Upper lobe of right lung (tissue), 1 donor: ENCODE measurements at regions not wholly inside any gene's neighbourhood (a gene's known extent, or its start where the extent isn't known, plus 50 kb on each side); places are given as distances from the start of the nearest gene placed in this dataset.

Source experiments
- ATAC-seq: fragments of 200-7000 bp; cut with Tn5 transposase; one replicate; pipeline ENCODE4 v1.9.1; 2020; ENCODE audit warnings: mild to moderate bottlenecking, moderate library complexity
- DNase-seq: peaks from one replicate; pipeline ENCODE4 v3.0.0-alpha.2; 2020
- H3K27ac ChIP-seq: fragments of 200-600 bp; one replicate; pipeline ENCODE4 v1.8.0; 2022
- H3K27me3 ChIP-seq: fragments of 200-600 bp; one replicate; pipeline ENCODE4 v1.8.0; 2022; ENCODE audit warnings: mild to moderate bottlenecking
- H3K36me3 ChIP-seq: fragments of 200-600 bp; one replicate; pipeline ENCODE4 v1.8.0; 2022
- H3K4me1 ChIP-seq: fragments of 200-600 bp; one replicate; pipeline ENCODE4 v1.8.0; 2022
- H3K4me3 ChIP-seq: fragments of 200-600 bp; one replicate; pipeline ENCODE4 v1.8.0; 2022; ENCODE audit warnings: mild to moderate bottlenecking
- H3K9me3 ChIP-seq: fragments of 200-600 bp; one replicate; pipeline ENCODE4 v1.8.0; 2022
- CTCF ChIP-seq: fragments of 200-600 bp; IDR thresholded peaks from one replicate; pipeline ENCODE4 v1.8.0; 2022; ENCODE audit warnings: antibody characterized with exemption
- intact Hi-C: fragments of 100-400 bp; cut with DNase I; formaldehyde crosslinking; loops from one replicate; pipeline ENCODE4 v1.11.0; 2022
- donor health status: DM: no; HTN: yes; CAD: no; lungs with severe emphysema.

DNA sequence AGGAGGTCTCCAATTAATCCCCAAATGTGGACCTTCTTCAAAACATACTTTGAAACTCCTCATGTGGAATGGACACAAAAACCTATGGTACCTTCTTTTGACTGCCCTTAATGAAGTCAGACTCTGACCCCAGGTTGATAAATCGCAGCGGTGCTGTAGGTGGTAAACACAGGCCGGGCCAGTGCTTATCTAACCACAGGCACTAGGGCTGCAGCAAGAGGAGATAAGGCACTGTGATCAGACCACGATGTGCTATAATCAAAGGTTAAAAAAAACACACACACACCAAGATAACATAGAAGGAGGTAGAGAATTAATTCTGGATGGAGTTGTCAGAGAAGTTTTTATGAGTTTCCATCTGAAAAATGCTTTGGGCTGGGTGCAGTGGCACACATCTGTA lies 52.3 kb upstream of the SIPA1L2 start:
- no peak for TF ChIP-seq CTCF
- no peaks in the 10 kb centered on the region for H3K4me1 ChIP-seq
- no peaks in the 10 kb centered on the region for H3K27me3 ChIP-seq
- H3K36me3 ChIP-seq, result no peaks in the 10 kb centered on the region
- H3K27ac ChIP-seq, result no peak overlapping the region
- no peak overlapping the region for H3K4me3 ChIP-seq
- DNase-seq (no peak), ATAC-seq (no peak)
- intact Hi-C loops, result no loop called here
- no peaks in the 10 kb centered on the region for H3K9me3 ChIP-seq

DNA sequence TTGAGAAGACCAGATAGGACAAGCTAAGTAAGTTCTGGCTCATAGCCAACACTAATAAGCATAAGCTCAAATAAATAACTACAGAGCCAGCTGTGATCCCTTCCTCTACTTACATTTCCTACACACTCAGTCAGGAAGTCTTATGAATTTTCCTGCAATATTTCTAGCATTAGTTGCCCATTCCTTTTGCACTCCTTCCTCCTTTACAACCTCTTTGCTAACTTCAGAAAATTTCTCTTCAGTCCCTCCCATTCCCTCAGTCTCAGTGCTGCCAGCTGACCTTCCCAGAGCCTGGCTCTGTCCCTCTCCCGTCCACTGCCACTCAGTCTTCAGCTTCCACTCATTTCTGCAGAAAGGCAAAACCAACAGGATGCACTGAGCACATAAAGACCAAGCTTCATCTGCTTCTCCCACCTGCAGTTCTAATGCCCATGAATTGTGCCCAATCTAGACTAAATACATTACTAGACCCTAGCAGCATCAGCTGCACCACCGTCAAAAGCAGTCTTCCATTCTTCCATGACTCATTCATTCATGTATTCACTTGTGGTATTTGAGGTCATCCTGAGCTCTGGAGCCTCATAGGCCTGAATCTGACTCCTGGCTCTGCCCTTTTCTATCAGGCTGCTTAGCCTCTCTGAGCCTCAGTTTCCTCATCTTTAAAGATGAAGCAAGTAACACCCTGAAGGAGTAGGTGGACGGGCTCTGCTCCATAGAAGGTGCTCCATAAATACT lies 54.6 kb upstream of the SIPA1L2 start:
- Histone ChIP-seq H3K4me1 (no peaks in the 10 kb centered on the region), H3K36me3 (no peaks in the 10 kb centered on the region), H3K9me3 (no peaks in the 10 kb centered on the region), H3K27me3 (no peaks in the 10 kb centered on the region), H3K27ac (no peak overlapping the region), H3K4me3 (no peak overlapping the region)
- intact Hi-C loops, result no loop called here
- no peak for DNase-seq
- TF ChIP-seq CTCF, result no peak
- ATAC-seq, result no peak

- Histone ChIP-seq H3K4me3 (no peak overlapping the region), H3K36me3 (no peaks in the 10 kb centered on the region), H3K27ac (no peak overlapping the region), H3K9me3 (no peaks in the 10 kb centered on the region), H3K27me3 (no peaks in the 10 kb centered on the region), H3K4me1 (no peaks in the 10 kb centered on the region)
- TF ChIP-seq CTCF, result no peak
- intact Hi-C loops, result no loop called here
- no peak for DNase-seq
- no peak for ATAC-seq
Measured at GRCh38 chr1:232686346-232686745, 56.4 kb upstream of the SIPA1L2 start.

DNA sequence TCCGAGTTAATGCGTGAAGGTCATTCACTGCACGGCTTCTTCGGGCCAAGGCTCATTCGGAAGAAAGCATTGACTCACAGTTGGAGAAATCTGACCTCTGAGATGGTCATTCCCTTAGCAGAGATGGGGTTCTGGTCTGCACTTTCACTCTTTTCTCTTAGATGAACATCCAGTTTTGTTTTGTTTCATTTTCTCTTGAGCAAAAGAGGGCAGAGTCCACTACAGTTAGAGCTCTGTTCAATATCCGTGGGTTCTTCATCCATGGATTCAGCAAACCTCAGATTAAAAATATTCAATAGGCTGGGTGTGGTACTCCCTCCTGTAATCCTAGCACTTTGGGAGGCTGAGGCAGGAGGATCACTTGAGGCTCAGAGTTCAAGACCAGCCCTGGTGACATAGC lies 57.4 kb upstream of the SIPA1L2 start:
- intact Hi-C loops, result no loop called here
- H3K27ac ChIP-seq, result no peak overlapping the region
- DNase-seq, result no peak
- no peak overlapping the region for H3K4me3 ChIP-seq
- H3K36me3 ChIP-seq, result no peaks in the 10 kb centered on the region
- H3K27me3 ChIP-seq, result no peaks in the 10 kb centered on the region
- H3K4me1 ChIP-seq, result no peaks in the 10 kb centered on the region
- TF ChIP-seq CTCF, result no peak
- no peaks in the 10 kb centered on the region for H3K9me3 ChIP-seq
- ATAC-seq, result no peak

GRCh38 chr1:232687728-232688127 lies 57.8 kb upstream of the SIPA1L2 start:
- H3K4me1 ChIP-seq, result no peaks in the 10 kb centered on the region
- intact Hi-C loops, result no loop called here
- no peaks in the 10 kb centered on the region for H3K9me3 ChIP-seq
- H3K27me3 ChIP-seq, result no peaks in the 10 kb centered on the region
- no peak overlapping the region for H3K4me3 ChIP-seq
- H3K27ac ChIP-seq, result no peak overlapping the region
- ATAC-seq (no peak), DNase-seq (no peak)
- no peak for TF ChIP-seq CTCF
- no peaks in the 10 kb centered on the region for H3K36me3 ChIP-seq

DNA sequence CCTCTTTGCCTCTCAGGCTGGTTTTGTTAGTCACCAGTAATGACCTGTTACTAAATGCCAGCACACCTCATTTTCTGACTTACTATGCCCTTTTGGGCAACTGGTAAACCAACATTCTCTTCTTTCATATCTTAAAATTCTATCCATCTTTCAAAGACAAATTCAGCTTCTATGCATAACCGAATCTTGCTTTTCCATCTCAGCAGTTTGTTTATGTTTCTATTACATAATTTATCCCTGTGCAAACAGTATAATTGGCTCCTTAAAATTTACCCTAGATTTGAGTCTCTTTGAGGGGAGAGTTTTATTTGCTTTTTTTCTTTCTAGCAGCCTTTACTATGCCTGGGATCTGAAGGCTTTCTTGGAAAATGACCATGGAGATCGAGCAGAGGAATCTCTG lies 58.5 kb upstream of the SIPA1L2 start:
- intact Hi-C loops, result no loop called here
- ATAC-seq (no peak), DNase-seq (no peak)
- H3K4me1 ChIP-seq, result no peaks in the 10 kb centered on the region
- no peak for TF ChIP-seq CTCF
- no peaks in the 10 kb centered on the region for H3K27me3 ChIP-seq
- H3K9me3 ChIP-seq, result no peaks in the 10 kb centered on the region
- no peak overlapping the region for H3K27ac ChIP-seq
- no peaks in the 10 kb centered on the region for H3K36me3 ChIP-seq
- H3K4me3 ChIP-seq, result no peak overlapping the region
